ENCODE measurements at regions not wholly inside any gene's neighbourhood (a gene's known extent, or its start where the extent isn't known, plus 50 kb on each side); places are given as distances from the start of the nearest gene placed in this dataset.

DNA sequence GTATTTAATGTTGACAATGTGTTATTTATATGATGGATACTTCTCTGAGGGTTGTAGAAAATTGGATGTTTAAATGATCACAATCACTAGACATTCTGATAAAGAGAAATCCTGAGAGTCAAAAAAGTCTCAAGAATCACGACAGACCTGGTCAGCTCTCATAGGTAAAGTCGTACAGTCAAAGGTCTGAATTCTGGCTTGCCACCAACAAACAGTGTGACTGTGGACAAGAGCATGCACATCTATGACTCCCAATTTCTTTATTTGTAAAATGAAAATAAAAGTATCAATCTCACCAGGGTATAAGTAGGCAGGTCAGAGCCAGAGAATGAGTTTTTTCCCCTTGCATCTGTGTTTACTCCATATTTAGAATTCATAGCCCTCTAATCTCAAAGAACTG lies 556.7 kb downstream of the FAM181B start:
- no peak for DNase-seq
- TF ChIP-seq CTCF (conservative IDR thresholded peaks at IDR 0.05) = no peak
- H3K27ac Mint-ChIP-seq = no peak overlapping the region
- Histone ChIP-seq H3K27me3 (ENCODE audit: control insufficient read depth, insufficient read depth, low read length, poor library complexity, severe bottlenecking) (no peaks in the 10 kb centered on the region), H3K9me3 (ENCODE audit: control insufficient read depth, low read length) (no peaks in the 10 kb centered on the region), H3K9ac (ENCODE audit: extremely low read depth, low read length, poor library complexity, severe bottlenecking) (no peak overlapping the region), H3K27ac (ENCODE audit: low read depth, low read length) (no peak overlapping the region), H3K4me3 (ENCODE audit: low read length) (no peak overlapping the region), H3K4me1 (ENCODE audit: control insufficient read depth, insufficient read depth, low read length) (peaks cover 3% of the 10 kb centered on the region), H3K36me3 (ENCODE audit: control insufficient read depth, insufficient read depth, low read length) (no peaks in the 10 kb centered on the region)
- 90 to 100% methylated on average over 2 of the region's 2 CpGs for WGBS, 2 experiments (ENCODE audit: insufficient coverage in 1 of 2, insufficient read length in 1 of 2)
- H3K9me3 Mint-ChIP-seq = peaks cover 11% of the 10 kb centered on the region
- no peak overlapping the region for H3K4me3 Mint-ChIP-seq
- no peaks in the 10 kb centered on the region for H3K36me3 Mint-ChIP-seq (ENCODE audit: low read depth)
- H3K27me3 Mint-ChIP-seq (ENCODE audit: insufficient read depth) = no peaks in the 10 kb centered on the region
- peaks cover 14% of the 10 kb centered on the region for H3K4me1 Mint-ChIP-seq

DNA sequence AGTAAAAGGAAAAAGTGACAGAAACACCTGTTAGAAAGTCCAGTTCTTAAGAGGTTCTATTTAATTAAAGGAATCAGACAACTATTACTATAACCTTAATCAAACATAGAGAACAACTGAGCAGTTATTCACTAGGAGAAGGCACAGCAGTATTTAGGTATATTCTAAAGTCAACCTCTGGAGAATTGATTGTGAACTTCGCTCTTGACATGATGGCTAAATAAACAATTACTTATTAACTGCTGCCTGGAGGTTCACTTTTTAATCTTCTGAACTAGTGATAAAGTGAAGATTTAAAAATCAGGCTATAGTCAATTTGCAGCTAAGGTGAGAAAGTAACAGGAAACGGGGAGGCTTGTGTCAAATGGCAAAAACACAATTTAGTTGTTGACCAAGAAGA lies 557.3 kb downstream of the FAM181B start:
- WGBS, 2 experiments (ENCODE audit: insufficient coverage in 1 of 2, insufficient read length in 1 of 2) = 92 to 100% methylated on average over 1 to 2 of the region's 2 CpGs
- peaks cover 7% of the 10 kb centered on the region for H3K9me3 Mint-ChIP-seq
- Histone ChIP-seq H3K9ac (ENCODE audit: extremely low read depth, low read length, poor library complexity, severe bottlenecking) (no peak overlapping the region), H3K9me3 (ENCODE audit: control insufficient read depth, low read length) (no peaks in the 10 kb centered on the region), H3K27me3 (ENCODE audit: control insufficient read depth, insufficient read depth, low read length, poor library complexity, severe bottlenecking) (no peaks in the 10 kb centered on the region), H3K27ac (ENCODE audit: low read depth, low read length) (no peak overlapping the region), H3K36me3 (ENCODE audit: control insufficient read depth, insufficient read depth, low read length) (no peaks in the 10 kb centered on the region), H3K4me1 (ENCODE audit: control insufficient read depth, insufficient read depth, low read length) (peaks cover 3% of the 10 kb centered on the region), H3K4me3 (ENCODE audit: low read length) (no peak overlapping the region)
- DNase-seq = no peak
- H3K4me1 Mint-ChIP-seq = peaks cover 14% of the 10 kb centered on the region
- H3K27me3 Mint-ChIP-seq (ENCODE audit: insufficient read depth) = no peaks in the 10 kb centered on the region
- H3K4me3 Mint-ChIP-seq = no peak overlapping the region
- H3K27ac Mint-ChIP-seq = no peak overlapping the region
- no peak for TF ChIP-seq CTCF (conservative IDR thresholded peaks at IDR 0.05)
- H3K36me3 Mint-ChIP-seq (ENCODE audit: low read depth) = no peaks in the 10 kb centered on the region

GRCh38 chr11:82174610-82175009 lies 559.1 kb downstream of the FAM181B start:
- H3K27me3 Mint-ChIP-seq (ENCODE audit: insufficient read depth) = no peaks in the 10 kb centered on the region
- H3K36me3 Mint-ChIP-seq (ENCODE audit: low read depth) = no peaks in the 10 kb centered on the region
- no peaks in the 10 kb centered on the region for H3K27me3 ChIP-seq (ENCODE audit: control insufficient read depth, insufficient read depth, low read length, poor library complexity, severe bottlenecking)
- H3K4me3 ChIP-seq (ENCODE audit: low read length) = no peak overlapping the region
- no peak overlapping the region for H3K4me3 Mint-ChIP-seq
- H3K27ac Mint-ChIP-seq = no peak overlapping the region
- WGBS, 2 experiments (ENCODE audit: insufficient coverage in 1 of 2, insufficient read length in 1 of 2) = 87 to 95% methylated on average over 2 of the region's 2 CpGs
- peaks cover 3% of the 10 kb centered on the region for H3K9me3 Mint-ChIP-seq
- no peaks in the 10 kb centered on the region for H3K36me3 ChIP-seq (ENCODE audit: control insufficient read depth, insufficient read depth, low read length)
- H3K9me3 ChIP-seq (ENCODE audit: control insufficient read depth, low read length) = no peaks in the 10 kb centered on the region
- peaks cover 3% of the 10 kb centered on the region for H3K4me1 ChIP-seq (ENCODE audit: control insufficient read depth, insufficient read depth, low read length)
- peak; percentile 77 for TF ChIP-seq CTCF (conservative IDR thresholded peaks at IDR 0.05)
- DNase-seq = peak; percentile 67
- no peak overlapping the region for H3K27ac ChIP-seq (ENCODE audit: low read depth, low read length)
- H3K9ac ChIP-seq (ENCODE audit: extremely low read depth, low read length, poor library complexity, severe bottlenecking) = no peak overlapping the region
- H3K4me1 Mint-ChIP-seq = peaks cover 14% of the 10 kb centered on the region

Data from endodermal cell (in vitro differentiated cells).